GM19043 (cell line): ENCODE measurements at regions not wholly inside any gene's neighbourhood (a gene's known extent, or its start where the extent isn't known, plus 50 kb on each side); places are given as distances from the start of the nearest gene placed in this dataset.
"Not testable (repeated sequence)": the region's sequence is repeated elsewhere in the genome, so short reads cannot be mapped to it uniquely, and the experiment has no call there.

Experiments used
- ATAC-seq: cut with Tn5 transposase; IDR thresholded peaks from one replicate; pipeline ENCODE4 v1.9.1; 2021; ENCODE audit warnings: low read depth; ENCODE audit not compliant: unreplicated experiment

DNA sequence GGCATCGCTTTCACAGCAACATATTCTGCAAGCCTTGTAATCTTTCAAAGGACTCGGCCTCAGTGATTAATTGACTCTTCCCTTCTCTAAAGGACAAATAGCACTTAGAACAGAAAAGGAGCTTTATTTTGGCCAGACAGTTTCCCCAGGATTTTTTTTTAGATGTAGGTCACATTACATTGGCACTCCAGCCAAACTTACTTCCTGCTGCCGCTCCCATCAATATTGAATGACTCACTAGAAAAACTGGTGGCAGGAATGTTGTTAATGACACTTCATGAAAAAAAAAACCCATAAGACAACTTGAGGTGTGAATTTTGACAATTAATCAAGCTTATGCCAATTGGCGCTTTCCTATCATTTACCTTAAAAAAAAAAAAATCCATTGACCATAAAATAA lies 432.6 kb downstream of the TOX3 start:
- ATAC-seq = no peak

GRCh38 chr16:52113533-52114183 lies 433.3 kb downstream of the TOX3 start:
- no peak for ATAC-seq

DNA sequence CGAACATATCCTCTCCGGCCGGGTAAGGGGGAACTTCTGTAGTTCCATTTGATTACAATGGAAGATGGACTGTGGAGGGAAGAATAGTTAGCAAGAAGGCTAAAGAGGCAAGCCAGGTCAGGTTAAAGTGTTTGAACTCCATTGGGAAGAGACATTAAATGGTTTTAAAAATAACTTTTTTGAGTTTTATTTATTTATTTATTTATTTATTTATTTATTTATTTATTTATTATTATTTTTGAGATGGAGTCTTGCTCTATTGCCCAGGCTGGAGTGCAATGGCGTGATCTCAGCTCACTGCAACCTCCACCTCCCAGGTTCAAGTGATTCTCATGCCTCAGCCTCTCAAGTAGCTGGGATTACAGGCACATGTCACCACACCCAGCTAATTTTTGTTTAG lies 441.9 kb downstream of the TOX3 start:
- ATAC-seq = not testable (repeated sequence)

- no peak for ATAC-seq
Observed at GRCh38 chr16:52103791-52104190, 443.2 kb downstream of the TOX3 start.

- no peak for ATAC-seq
Observed at GRCh38 chr16:52101246-52101645, 445.7 kb downstream of the TOX3 start.

- ATAC-seq = no peak
Observed at GRCh38 chr16:52099382-52099781, 447.6 kb downstream of the TOX3 start.

DNA sequence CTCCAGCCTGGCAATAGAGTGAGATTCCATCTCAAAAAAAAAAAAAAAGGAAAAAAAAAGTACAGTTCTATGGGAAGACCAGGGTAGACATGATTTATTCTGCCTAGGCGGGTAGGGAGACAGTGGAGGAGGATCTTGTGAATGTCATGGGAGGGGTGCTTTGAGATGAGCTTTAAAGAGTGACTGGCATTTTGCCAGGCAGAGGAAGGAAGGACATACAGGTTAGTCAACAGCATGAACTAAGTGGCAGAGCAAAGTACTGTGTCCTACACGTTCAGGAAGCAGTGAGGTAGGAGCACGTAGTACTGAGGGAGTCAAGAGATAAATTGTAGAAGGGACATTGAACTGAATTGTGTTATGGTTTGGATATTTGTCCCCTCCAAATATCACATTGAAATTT lies 451.5 kb downstream of the TOX3 start:
- ATAC-seq = no peak

GRCh38 chr16:52092126-52092525 lies 454.8 kb downstream of the TOX3 start:
- ATAC-seq = no peak

DNA sequence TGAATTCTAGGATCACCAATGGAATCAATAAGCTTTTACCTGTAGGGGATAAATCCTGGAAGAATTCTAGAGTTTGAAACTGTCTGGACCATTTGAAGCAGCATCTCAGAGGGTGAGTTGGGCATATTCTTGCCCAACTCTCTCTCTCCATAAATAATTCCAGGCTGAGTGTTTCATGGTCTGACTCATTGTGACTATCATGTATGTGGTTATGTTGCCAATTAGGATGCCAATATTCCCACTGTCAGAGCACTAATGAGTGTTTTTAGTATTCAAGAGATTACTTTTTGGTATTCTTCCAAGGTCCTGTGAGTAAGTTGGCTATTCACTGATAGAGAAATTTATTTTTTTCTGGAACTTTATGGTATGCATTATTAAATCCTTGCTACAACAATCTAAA lies 456.9 kb downstream of the TOX3 start:
- ATAC-seq = no peak

DNA sequence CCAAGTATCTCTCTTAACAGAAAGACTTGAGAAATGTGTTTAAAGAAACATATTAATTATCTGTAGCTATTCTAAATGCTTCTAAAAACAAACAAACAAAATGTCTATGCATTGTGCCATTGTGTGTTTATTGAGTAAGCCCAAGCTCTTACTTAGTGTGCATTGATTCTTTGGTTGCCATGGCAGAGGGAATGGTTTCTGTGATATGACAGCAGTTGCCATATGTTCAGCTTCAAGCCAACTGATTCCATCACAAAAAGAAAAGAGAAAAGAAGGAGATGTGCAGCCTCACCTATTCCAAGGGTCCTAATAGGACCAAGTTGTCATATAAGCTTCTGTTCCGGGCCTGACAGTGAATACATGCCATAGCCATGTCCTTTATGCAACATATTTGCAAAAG lies 457.5 kb downstream of the TOX3 start:
- no peak for ATAC-seq

DNA sequence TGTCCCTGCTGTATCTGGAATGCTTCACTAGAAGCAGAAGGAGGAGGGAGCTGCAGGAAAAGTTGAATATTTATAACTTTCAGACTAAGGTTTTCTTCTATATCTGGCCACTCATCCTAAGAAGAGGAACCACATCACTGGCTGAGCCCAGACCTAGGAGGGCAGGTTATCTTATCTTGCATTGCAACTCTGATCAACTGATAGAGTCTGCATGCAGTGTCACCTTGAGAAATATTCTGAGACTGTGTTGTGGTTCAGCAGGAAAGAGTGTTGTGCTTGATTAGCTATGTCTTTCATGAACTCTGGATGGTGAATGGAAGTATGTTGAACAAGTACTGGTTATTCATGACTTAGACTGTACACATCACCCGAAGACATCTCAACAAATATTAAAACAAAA lies 460.0 kb downstream of the TOX3 start:
- ATAC-seq = no peak

GRCh38 chr16:52078716-52079655 lies 468.0 kb downstream of the TOX3 start:
- no peak for ATAC-seq

GRCh38 chr16:52077607-52078006 lies 469.3 kb downstream of the TOX3 start:
- no peak for ATAC-seq

DNA sequence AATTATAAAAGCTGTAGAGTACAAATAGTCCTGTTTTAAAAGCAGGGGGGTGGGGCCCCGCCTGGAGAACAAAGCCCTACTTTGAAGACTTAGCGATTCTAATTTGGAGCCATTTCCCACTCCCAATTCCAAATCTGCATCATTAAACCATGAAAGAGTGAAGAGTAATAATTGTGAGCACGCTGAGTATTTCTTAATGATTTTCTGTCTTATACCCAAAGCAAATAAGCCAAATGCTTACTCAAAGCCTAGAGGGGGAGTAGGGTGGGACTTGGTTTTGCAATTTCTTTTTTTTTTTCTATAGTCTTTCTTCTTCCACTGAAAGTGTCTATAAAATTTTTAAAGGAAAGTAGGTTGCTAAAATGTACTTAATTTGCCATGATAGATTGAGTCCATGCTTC lies 470.1 kb downstream of the TOX3 start:
- ATAC-seq = no peak

DNA sequence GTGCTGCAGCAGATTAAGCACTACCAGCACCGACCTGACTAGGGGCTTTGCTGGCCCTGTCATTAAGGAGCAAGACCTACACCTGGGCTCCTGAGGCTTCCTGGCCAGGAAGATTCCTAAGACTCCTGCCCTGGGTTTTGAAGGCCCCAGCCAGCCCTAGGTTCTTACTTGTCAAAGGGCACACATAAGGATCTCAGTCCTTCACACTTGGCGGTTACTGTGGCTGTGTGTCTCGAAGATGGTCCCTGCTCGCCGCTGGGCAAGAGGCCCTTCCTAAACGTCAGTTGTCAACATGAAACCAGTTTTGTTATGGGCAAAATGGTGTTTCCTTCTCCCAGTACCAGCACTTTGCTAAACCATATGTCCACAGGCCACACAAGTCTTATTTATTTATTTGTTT lies 470.6 kb downstream of the TOX3 start:
- no peak for ATAC-seq

DNA sequence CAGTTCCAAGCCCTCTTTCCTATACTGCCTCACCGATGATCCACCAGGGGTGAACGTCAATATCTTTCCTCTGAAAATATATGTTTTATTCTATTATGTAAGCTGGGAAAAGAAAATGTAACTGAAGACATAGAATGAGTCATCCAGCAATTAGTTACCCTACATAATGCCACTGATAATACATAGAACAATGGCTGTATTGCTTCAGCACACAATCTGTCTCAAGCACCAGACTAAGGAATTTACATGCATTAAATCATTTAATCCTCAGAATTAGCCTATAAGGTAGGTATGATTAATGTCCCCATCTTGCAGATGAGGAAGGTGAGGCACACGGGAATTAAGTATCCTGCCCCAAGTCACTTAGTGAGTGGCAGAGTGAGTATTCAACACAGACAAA lies 472.8 kb downstream of the TOX3 start:
- ATAC-seq = no peak

DNA sequence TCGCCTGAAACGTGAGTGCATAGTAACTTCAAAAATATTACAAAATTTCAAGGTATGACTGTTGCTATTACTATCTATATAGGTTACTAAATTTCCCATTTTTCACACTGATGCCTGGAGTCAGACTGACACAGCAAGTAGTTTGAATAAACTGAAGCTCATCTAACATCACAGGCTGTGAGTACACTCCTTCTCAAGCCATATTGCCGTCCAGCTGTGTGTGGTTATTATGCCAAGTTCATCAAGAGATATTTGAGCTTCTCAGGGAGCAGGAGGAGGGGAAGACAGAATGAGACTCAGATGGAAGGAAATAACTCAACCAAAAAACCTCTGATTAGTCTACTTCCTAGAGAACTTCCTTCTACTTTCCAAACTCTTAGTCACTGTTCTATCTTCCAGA lies 473.9 kb downstream of the TOX3 start:
- ATAC-seq = no peak

DNA sequence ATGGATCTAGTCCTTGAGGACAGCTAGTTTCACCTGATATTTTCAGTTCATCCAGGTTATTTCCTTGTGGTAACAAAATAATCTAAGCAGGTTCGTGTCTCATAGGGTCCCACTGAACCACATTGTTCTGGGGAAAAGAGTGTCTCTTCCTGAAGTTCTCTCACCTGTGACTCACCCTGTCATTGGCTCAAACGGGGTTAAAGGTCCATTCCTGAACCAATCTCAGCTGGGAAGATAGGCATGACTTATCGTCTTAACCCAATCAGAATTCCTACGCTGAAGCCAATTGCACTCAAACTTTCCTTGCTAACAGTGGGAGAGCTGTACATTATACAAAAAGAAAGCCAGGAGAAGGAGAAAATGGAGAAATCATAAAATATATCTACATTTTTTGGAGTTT lies 475.8 kb downstream of the TOX3 start:
- ATAC-seq = no peak

GRCh38 chr16:52070341-52071057 lies 476.4 kb downstream of the TOX3 start:
- ATAC-seq = no peak

DNA sequence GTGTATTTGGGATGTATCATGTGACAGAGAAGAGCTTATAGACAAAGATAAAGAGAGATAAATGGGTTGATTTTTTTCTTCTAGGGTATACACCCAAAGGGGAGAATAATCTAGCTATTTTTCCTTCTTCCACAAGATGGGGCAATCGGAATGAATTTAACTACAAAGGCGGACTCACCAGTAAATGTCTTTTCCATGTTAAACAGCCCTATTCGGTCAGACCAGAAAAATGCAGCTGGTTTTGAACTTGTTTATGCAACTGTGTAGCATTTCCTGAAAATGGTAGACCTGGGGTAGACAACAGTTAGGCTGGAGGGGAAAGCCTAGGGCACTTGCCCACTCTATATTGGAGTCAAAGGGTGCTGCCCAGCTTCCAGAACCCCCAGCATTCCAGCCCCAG lies 477.1 kb downstream of the TOX3 start:
- ATAC-seq = no peak

DNA sequence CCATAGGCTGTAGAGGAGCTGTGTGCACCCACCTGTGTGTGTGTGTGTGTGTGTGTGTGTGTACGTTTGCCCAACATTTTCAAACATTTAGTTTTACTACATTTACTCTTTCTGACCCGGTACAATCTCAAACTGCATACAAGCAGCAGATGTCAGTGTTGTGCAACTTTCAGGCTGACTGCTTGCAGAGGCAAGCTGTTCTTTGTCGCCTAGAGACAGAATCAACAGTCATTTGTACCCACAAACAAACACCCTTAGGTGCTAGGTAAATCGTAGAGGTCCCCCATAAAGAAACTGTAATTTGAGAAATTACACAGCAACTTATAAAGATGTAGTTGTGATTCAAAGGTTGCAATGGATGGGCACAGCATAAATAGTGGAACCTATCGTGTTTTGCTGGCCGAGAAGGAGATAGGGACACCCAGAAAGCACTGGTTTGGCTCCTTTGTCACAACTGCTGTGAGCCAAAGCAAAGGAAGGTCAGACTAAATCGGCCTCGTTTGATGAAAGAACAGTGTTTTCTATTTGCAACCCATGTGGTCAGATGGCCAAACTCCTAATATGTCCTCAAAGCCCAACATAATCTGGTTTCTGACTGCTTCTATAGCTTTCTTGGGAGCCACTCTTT lies 478.4 kb downstream of the TOX3 start:
- ATAC-seq = no peak
